ENCODE measurements at regions not wholly inside any gene's neighbourhood (a gene's known extent, or its start where the extent isn't known, plus 50 kb on each side); places are given as distances from the start of the nearest gene placed in this dataset.
A peak's percentile ranks its signal among the peaks of the same experiment; 100 is the strongest.

DNA sequence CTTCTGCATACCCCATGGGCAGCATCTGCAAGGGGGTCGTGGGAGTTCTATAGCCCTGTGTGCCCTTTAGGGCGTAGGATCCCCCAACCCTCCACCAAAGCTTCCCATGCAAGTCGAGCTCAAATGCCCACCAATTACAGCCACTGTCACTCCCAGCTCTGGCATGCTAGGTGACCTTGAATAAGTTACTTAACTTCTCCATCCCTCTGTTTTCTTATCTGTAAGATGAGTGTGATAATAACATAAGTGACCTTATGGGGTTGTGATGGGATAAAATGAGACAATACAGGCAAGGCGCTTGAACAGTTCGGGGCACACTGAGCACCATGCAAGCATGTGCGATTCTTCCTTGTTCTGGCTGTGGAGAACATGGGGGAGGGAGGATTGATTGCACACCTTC is 74.8 kb upstream of the POMGNT2 start:
- no peaks in the 10 kb centered on the region for H3K36me3 ChIP-seq
- 62 to 71% methylated on average over 6 of the region's 6 CpGs for WGBS, 2 donors
- no peak overlapping the region for H3K4me3 ChIP-seq
- H3K4me1 ChIP-seq, result peaks cover 0 to 19% (median 4%) of the 10 kb centered on the region in 4 donors
- no peaks in the 10 kb centered on the region for H3K9me3 ChIP-seq
- peak overlapping the region in 1 of 4 donors; percentile 57 for H3K27ac ChIP-seq
- no peak for DNase-seq (ENCODE audit: low spot score in 2 of 2)
- TF ChIP-seq, protein P1, sequence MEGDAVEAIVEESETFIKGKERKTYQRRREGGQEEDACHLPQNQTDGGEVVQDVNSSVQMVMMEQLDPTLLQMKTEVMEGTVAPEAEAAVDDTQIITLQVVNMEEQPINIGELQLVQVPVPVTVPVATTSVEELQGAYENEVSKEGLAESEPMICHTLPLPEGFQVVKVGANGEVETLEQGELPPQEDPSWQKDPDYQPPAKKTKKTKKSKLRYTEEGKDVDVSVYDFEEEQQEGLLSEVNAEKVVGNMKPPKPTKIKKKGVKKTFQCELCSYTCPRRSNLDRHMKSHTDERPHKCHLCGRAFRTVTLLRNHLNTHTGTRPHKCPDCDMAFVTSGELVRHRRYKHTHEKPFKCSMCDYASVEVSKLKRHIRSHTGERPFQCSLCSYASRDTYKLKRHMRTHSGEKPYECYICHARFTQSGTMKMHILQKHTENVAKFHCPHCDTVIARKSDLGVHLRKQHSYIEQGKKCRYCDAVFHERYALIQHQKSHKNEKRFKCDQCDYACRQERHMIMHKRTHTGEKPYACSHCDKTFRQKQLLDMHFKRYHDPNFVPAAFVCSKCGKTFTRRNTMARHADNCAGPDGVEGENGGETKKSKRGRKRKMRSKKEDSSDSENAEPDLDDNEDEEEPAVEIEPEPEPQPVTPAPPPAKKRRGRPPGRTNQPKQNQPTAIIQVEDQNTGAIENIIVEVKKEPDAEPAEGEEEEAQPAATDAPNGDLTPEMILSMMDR (IDR thresholded peaks at IDR 0.05), result no peak
- no peak for TF ChIP-seq EP300 (IDR thresholded peaks at IDR 0.05)
- no peak for TF ChIP-seq POLR2A (IDR thresholded peaks at IDR 0.05)
- H3K27me3 ChIP-seq, result no peaks in the 10 kb centered on the region

GRCh38 chr3:43180027-43180426 is 74.1 kb upstream of the POMGNT2 start:
- no peak overlapping the region for H3K4me3 ChIP-seq
- no peaks in the 10 kb centered on the region for H3K27me3 ChIP-seq
- 35 to 41% methylated on average over 4 of the region's 4 CpGs for WGBS, 2 donors
- H3K9me3 ChIP-seq, result no peaks in the 10 kb centered on the region
- peaks cover 0 to 19% (median 4%) of the 10 kb centered on the region in 4 donors for H3K4me1 ChIP-seq
- H3K36me3 ChIP-seq, result no peaks in the 10 kb centered on the region
- H3K27ac ChIP-seq, result peak overlapping the region in 1 of 4 donors; percentile 62
- no peak for DNase-seq (ENCODE audit: low spot score in 2 of 2)
- peak in 1 of 2 donors; percentile 56 for TF ChIP-seq EP300 (IDR thresholded peaks at IDR 0.05)
- TF ChIP-seq, protein P1 (IDR thresholded peaks at IDR 0.05), result no peak
- TF ChIP-seq POLR2A (IDR thresholded peaks at IDR 0.05), result no peak

- peaks cover 0 to 3% (median 0%) of the 10 kb centered on the region in 4 donors for H3K9me3 ChIP-seq
- no peaks in the 10 kb centered on the region for H3K27me3 ChIP-seq
- TF ChIP-seq, protein P1 (IDR thresholded peaks at IDR 0.05), result no peak
- TF ChIP-seq EP300 (IDR thresholded peaks at IDR 0.05) (no peak), POLR2A (IDR thresholded peaks at IDR 0.05) (no peak)
- no peak for DNase-seq (ENCODE audit: low spot score in 2 of 2)
- no peak overlapping the region for H3K4me3 ChIP-seq
- 54 to 60% methylated on average over 10 of the region's 10 CpGs for WGBS, 2 donors
- H3K4me1 ChIP-seq, result peaks cover 0 to 19% (median 4%) of the 10 kb centered on the region in 4 donors
- H3K36me3 ChIP-seq, result no peaks in the 10 kb centered on the region
- peak overlapping the region in 1 of 4 donors; percentile 40 for H3K27ac ChIP-seq
These were observed 73.0 kb upstream of the POMGNT2 start for GRCh38 chr3:43178891-43179366.

- WGBS, 2 donors, result 84 to 90% methylated on average over 5 of the region's 5 CpGs
- H3K36me3 ChIP-seq, result no peaks in the 10 kb centered on the region
- H3K27ac ChIP-seq, result no peak overlapping the region
- TF ChIP-seq EP300 (IDR thresholded peaks at IDR 0.05) (no peak), POLR2A (IDR thresholded peaks at IDR 0.05) (no peak)
- TF ChIP-seq, protein P1 (IDR thresholded peaks at IDR 0.05), result no peak
- DNase-seq (ENCODE audit: low spot score in 2 of 2), result no peak
- peaks cover 0 to 8% (median 0%) of the 10 kb centered on the region in 4 donors for H3K9me3 ChIP-seq
- peaks cover 0 to 19% (median 4%) of the 10 kb centered on the region in 4 donors for H3K4me1 ChIP-seq
- H3K4me3 ChIP-seq, result no peak overlapping the region
- no peaks in the 10 kb centered on the region for H3K27me3 ChIP-seq
These were observed 71.2 kb upstream of the POMGNT2 start for GRCh38 chr3:43177085-43177484.

GRCh38 chr3:43176666-43177065 is 70.8 kb upstream of the POMGNT2 start:
- 72 to 75% methylated on average over 4 of the region's 4 CpGs for WGBS, 2 donors
- TF ChIP-seq, protein P1 (IDR thresholded peaks at IDR 0.05), result no peak
- no peaks in the 10 kb centered on the region for H3K36me3 ChIP-seq
- peaks cover 0 to 8% (median 0%) of the 10 kb centered on the region in 4 donors for H3K9me3 ChIP-seq
- H3K4me1 ChIP-seq, result peaks cover 0 to 19% (median 4%) of the 10 kb centered on the region in 4 donors
- H3K4me3 ChIP-seq, result no peak overlapping the region
- no peak for DNase-seq (ENCODE audit: low spot score in 2 of 2)
- H3K27ac ChIP-seq, result no peak overlapping the region
- H3K27me3 ChIP-seq, result no peaks in the 10 kb centered on the region

All from tibial nerve (tissue), 4 donors.